H1 (cell line): ENCODE measurements at regions not wholly inside any gene's neighbourhood (a gene's known extent, or its start where the extent isn't known, plus 50 kb on each side); places are given as distances from the start of the nearest gene placed in this dataset.

Experiments
- CTCF ChIA-PET: fragments of 300-600 bp; sonication (Branson Sonifier 250); formaldehyde crosslinking; loops from one replicate; lab custom pipeline; 2021; ENCODE audit not compliant: partially characterized antibody; lab: Charles Lee
- POLR2A ChIA-PET: fragments of 300-600 bp; sonication (Branson Sonifier 250); formaldehyde crosslinking; loops from one replicate; lab custom pipeline; 2021; ENCODE audit warnings: inconsistent platforms; ENCODE audit not compliant: partially characterized antibody; lab: Charles Lee
- DNase-seq, 2 experiments: peaks; one replicate each; pipeline versions ENCODE4 v3.0.0 to v3.0.0-alpha.2; 2010 to 2022; ENCODE audit warnings: low spot score in 2 of 2, low read depth in 1 of 2, mixed read lengths in 1 of 2
- FAIRE-seq: peaks from 2 replicates; lab custom pipeline; 2011; peaks lifted over from hg19 to GRCh38; lab: Jason Lieb, UNC
- H2AFZ ChIP-seq: 2 replicates; pipeline ENCODE4 v1.8.1; 2012; ENCODE audit warnings: low read length, inconsistent platforms
- H2AK5ac ChIP-seq: 2 replicates; pipeline ENCODE4 v1.6.1; 2013; ENCODE audit warnings: low read depth, low read length
- H2BK120ac ChIP-seq: replicated peaks from 2 replicates; pipeline ENCODE3; 2013; ENCODE audit warnings: low read depth, low read length, inconsistent platforms
- H2BK12ac ChIP-seq: 2 replicates; pipeline ENCODE4 v1.6.1; 2013; ENCODE audit warnings: low read depth, low read length
- H2BK15ac ChIP-seq: 2 replicates; pipeline ENCODE4 v1.6.1; 2013; ENCODE audit warnings: low read length
- H2BK20ac ChIP-seq: 2 replicates; pipeline ENCODE4 v1.6.1; 2013; ENCODE audit warnings: low read length
- H2BK5ac ChIP-seq: 2 replicates; pipeline ENCODE4 v1.6.1; 2013; ENCODE audit warnings: low read depth, low read length
- H3K14ac ChIP-seq: 2 replicates; pipeline ENCODE4 v1.6.1; 2013; ENCODE audit warnings: inconsistent platforms; ENCODE audit not compliant: insufficient read length
- H3K18ac ChIP-seq: 2 replicates; pipeline ENCODE4 v1.6.1; 2013; ENCODE audit warnings: low read length; ENCODE audit errors: extremely low read depth
- H3K23ac ChIP-seq: 2 replicates; pipeline ENCODE4 v1.6.1; 2013; ENCODE audit warnings: inconsistent platforms; ENCODE audit not compliant: insufficient read length
- H3K23me2 ChIP-seq: 2 replicates; pipeline ENCODE4 v1.6.1; 2013; ENCODE audit warnings: low read depth, low read length
- H3K27ac ChIP-seq: 2 replicates; pipeline ENCODE4 v1.6.1; 2011; ENCODE audit warnings: low read depth, low read length, inconsistent platforms
- H3K27me3 ChIP-seq, 4 experiments: replicated peaks in 1 of 4; 1 replicate in 1 of 4; 2 replicates in 3 of 4; pipeline versions ENCODE4 v1.6.1 to v1.8.1; 2011 to 2013; ENCODE audit warnings: low read length in 3 of 4, mild to moderate bottlenecking in 3 of 4, inconsistent platforms in 2 of 4, mixed read lengths in 2 of 4, moderate library complexity in 1 of 4; ENCODE audit not compliant: control insufficient read depth in 3 of 4, insufficient read depth in 3 of 4; ENCODE audit errors: extremely low read depth in 1 of 4
- H3K36me3 ChIP-seq, 4 experiments: 2 replicates each; pipeline versions ENCODE4 v1.6.1 to v1.8.1; 2011 to 2013; ENCODE audit warnings: mild to moderate bottlenecking in 4 of 4, low read length in 3 of 4, moderate library complexity in 2 of 4, control low read depth in 1 of 4, inconsistent platforms in 1 of 4; ENCODE audit not compliant: insufficient read depth in 4 of 4, control insufficient read depth in 2 of 4
- H3K4ac ChIP-seq: replicated peaks from 2 replicates; pipeline ENCODE3; 2013; ENCODE audit warnings: low read length, low read depth, mixed read lengths, inconsistent platforms; ENCODE audit not compliant: insufficient read length
- H3K4me1 ChIP-seq, 4 experiments: replicated peaks in 1 of 4; 1 replicate in 1 of 4; 2 replicates in 3 of 4; pipeline versions ENCODE4 v1.6.1 to v1.8.1; 2011 to 2013; ENCODE audit warnings: low read length in 3 of 4, inconsistent platforms in 2 of 4, mixed read lengths in 1 of 4; ENCODE audit not compliant: insufficient read depth in 4 of 4, control insufficient read depth in 3 of 4
- H3K4me2 ChIP-seq, 2 experiments: 2 replicates each; pipeline versions ENCODE4 v1.6.1 to v1.8.1; 2011 to 2013; ENCODE audit warnings: low read depth in 2 of 2, low read length in 2 of 2, control low read depth in 1 of 2, inconsistent platforms in 1 of 2, mild to moderate bottlenecking in 1 of 2; ENCODE audit not compliant: insufficient read depth in 1 of 2
- H3K4me3 ChIP-seq, 4 experiments: fragments of 200-600, 300-600 bp in 1 of 4; sonication (generic), shearing (Covaris generic), sonication (Bioruptor Twin) in 1 of 4; 2 replicates each; pipeline versions ENCODE4 v1.5.1 to v1.8.1; 2011 to 2016; ENCODE audit warnings: low read length in 4 of 4, low read depth in 3 of 4, control low read depth in 2 of 4, inconsistent platforms in 2 of 4, mild to moderate bottlenecking in 2 of 4, mixed read lengths in 1 of 4, moderate library complexity in 1 of 4; ENCODE audit not compliant: insufficient read depth in 2 of 4; ENCODE audit errors: extremely low read depth in 1 of 4
- H3K56ac ChIP-seq: replicated peaks from 2 replicates; pipeline ENCODE3; 2013; ENCODE audit warnings: low read depth, mild to moderate bottlenecking, mixed read lengths, low read length, inconsistent platforms; ENCODE audit not compliant: insufficient read length
- H3K79me1 ChIP-seq: 2 replicates; pipeline ENCODE4 v1.6.1; 2013; ENCODE audit warnings: low read depth, low read length, control low read depth
- H3K79me2 ChIP-seq, 2 experiments: 2 replicates each; pipeline versions ENCODE4 v1.6.1 to v1.8.1; 2012 to 2013; ENCODE audit warnings: low read length in 2 of 2, mild to moderate bottlenecking in 2 of 2, inconsistent platforms in 1 of 2; ENCODE audit not compliant: insufficient read depth in 2 of 2, control insufficient read depth in 1 of 2
- H3K9ac ChIP-seq, 4 experiments: replicated peaks in 1 of 4; 1 replicate in 1 of 4; 2 replicates in 3 of 4; pipeline versions ENCODE4 v1.6.1 to v1.8.1; 2011 to 2013; ENCODE audit warnings: low read depth in 3 of 4, low read length in 3 of 4, control low read depth in 2 of 4, mild to moderate bottlenecking in 2 of 4, moderate library complexity in 2 of 4, inconsistent platforms in 1 of 4; ENCODE audit errors: extremely low read depth in 1 of 4
- H3K9me3 ChIP-seq, 2 experiments: 2 replicates each; pipeline versions ENCODE4 v1.6.1 to v1.8.1; 2012 to 2013; ENCODE audit warnings: mild to moderate bottlenecking in 2 of 2, moderate library complexity in 2 of 2, control low read depth in 1 of 2, inconsistent platforms in 1 of 2, low read depth in 1 of 2, low read length in 1 of 2, mixed read lengths in 1 of 2; ENCODE audit not compliant: insufficient read depth in 2 of 2
- H4K20me1 ChIP-seq, 2 experiments: replicated peaks in 1 of 2; 2 replicates each; pipeline versions ENCODE3 to v1.8.1; 2011 to 2013; ENCODE audit warnings: inconsistent platforms in 2 of 2, low read length in 2 of 2, mild to moderate bottlenecking in 1 of 2; ENCODE audit not compliant: insufficient read depth in 2 of 2, control insufficient read depth in 1 of 2
- H4K5ac ChIP-seq: 2 replicates; pipeline ENCODE4 v1.6.1; 2013; ENCODE audit warnings: low read length, low read depth, mixed read lengths, inconsistent platforms; ENCODE audit not compliant: insufficient read length
- H4K8ac ChIP-seq: 2 replicates; pipeline ENCODE4 v1.8.0; 2013; ENCODE audit warnings: mild to moderate bottlenecking, moderate library complexity, low read length, inconsistent platforms; ENCODE audit not compliant: insufficient read depth; ENCODE audit errors: extremely low read depth
- H4K91ac ChIP-seq: replicated peaks from 2 replicates; pipeline ENCODE3; 2013; ENCODE audit warnings: low read length, mixed read lengths, inconsistent platforms; ENCODE audit not compliant: insufficient read length
- BCL11A ChIP-seq, 2 experiments: IDR thresholded peaks; one replicate each; pipeline ENCODE4 v1.6.1; 2011; ENCODE audit warnings: low read depth in 2 of 2, low read length in 2 of 2, mild to moderate bottlenecking in 2 of 2
- CBX5 ChIP-seq: fragments of 300-800, 300-1000 bp; sonication (generic); IDR thresholded peaks from 2 replicates; pipeline ENCODE4 v1.7.1; 2016; ENCODE audit warnings: antibody characterized with exemption, low read length, low read depth
- CBX8 ChIP-seq: fragments of 300-800, 300-1000 bp; sonication (generic); IDR thresholded peaks from 2 replicates; pipeline ENCODE4 v1.7.1; 2016; ENCODE audit warnings: low read depth, low read length, borderline replicate concordance
- EZH2 ChIP-seq: fragments of 200-600 bp; sonication (generic); IDR thresholded peaks from 2 replicates; pipeline ENCODE4 v1.7.1; 2012; ENCODE audit warnings: low read depth, mild to moderate bottlenecking, moderate library complexity, low read length, inconsistent platforms; ENCODE audit not compliant: severe bottlenecking
- SP4 ChIP-seq: IDR thresholded peaks from 2 replicates; pipeline ENCODE4 v1.6.1; 2012; ENCODE audit warnings: low read length, inconsistent platforms
- TAF1 ChIP-seq: IDR thresholded peaks from 2 replicates; pipeline ENCODE4 v1.6.1; 2011; ENCODE audit warnings: mild to moderate bottlenecking, low read depth, low read length
- WGBS, 2 experiments: shearing (Covaris generic) in 1 of 2; methylation state at CpG; one replicate each; pipeline versions ENCODE4 v1.1.6 to v1.1.7; 2013 to 2015; ENCODE audit warnings: low lambda C conversion rate in 2 of 2, mixed read lengths in 2 of 2, inconsistent platforms in 1 of 2, low coverage in 1 of 2, missing lambda C conversion rate in 1 of 2; ENCODE audit not compliant: insufficient replicate concordance in 2 of 2, insufficient coverage in 1 of 2, insufficient read length in 1 of 2; ENCODE audit errors: extremely low coverage in 1 of 2, missing lambda C conversion rate in 1 of 2; 5-methylcytosine and 5-hydroxymethylcytosine counted together

- no peak overlapping the region for H3K9ac ChIP-seq
- H3K56ac ChIP-seq = no peak overlapping the region
- H3K79me2 ChIP-seq = no peaks in the 10 kb centered on the region
- peaks cover 0 to 6% (median 3%) of the 10 kb centered on the region in 4 experiments; a peak in 2 of 7 replicates for H3K27me3 ChIP-seq
- no peak for DNase-seq
- WGBS, 2 experiments = 91% methylated on average over 7 of the region's 7 CpGs; no CpG with 5 or more reads in 1 of the 2 experiments
- no peak overlapping the region for H3K4me3 ChIP-seq
- H3K23ac ChIP-seq = no peak overlapping the region
- peaks cover 3% of the 10 kb centered on the region; the same call in 1 of the 2 replicates for H3K23me2 ChIP-seq
- no peak overlapping the region for H2BK20ac ChIP-seq
- H2BK5ac ChIP-seq = no peak overlapping the region
- no peak overlapping the region for H2BK12ac ChIP-seq
- H2BK120ac ChIP-seq = no peak overlapping the region
- H2BK15ac ChIP-seq = no peak overlapping the region
- TF ChIP-seq BCL11A (IDR thresholded peaks at IDR 0.05; ENCODE audit: low read depth in 2 of 2, low read length in 2 of 2) (no peak), SP4 (no peak), EZH2 (no peak), TAF1 (no peak), CBX5 (no peak), CBX8 (no peak)
- TF ChIP-seq, all 59 proteins: peak for 0
- Histone ChIP-seq H3K14ac (no peak overlapping the region), H3K27ac (no peak overlapping the region), H2AFZ (no peak overlapping the region), H3K4me2 (no peak overlapping the region), H4K20me1 (no peaks in the 10 kb centered on the region), H4K91ac (no peak overlapping the region), H3K36me3 (no peaks in the 10 kb centered on the region), H3K18ac (no peak overlapping the region), H3K79me1 (no peaks in the 10 kb centered on the region), H2AK5ac (no peak overlapping the region), H3K4ac (no peak overlapping the region), H4K8ac (no peak overlapping the region), H3K4me1 (no peaks in the 10 kb centered on the region), H4K5ac (no peak overlapping the region), H3K9me3 (no peaks in the 10 kb centered on the region)
- no peak for FAIRE-seq
- ChIA-PET POLR2A (no interaction called here), CTCF (interaction anchor here (0.7 to 5.1 kb wide), 9 partner anchors 8 to 288 kb away, joined by 3 to 37 read pairs (median 5); partner anchors contain the start of gene ITGA8)
Measured at GRCh38 chr10:15430969-15431771, 60.1 kb upstream of the FAM171A1 start.
